ENCODE measurements at regions not wholly inside any gene's neighbourhood (a gene's known extent, or its start where the extent isn't known, plus 50 kb on each side); places are given as distances from the start of the nearest gene placed in this dataset.

GRCh38 chr2:64718250-64718885, 64.7 kb upstream of the SERTAD2 start:
- TF ChIP-seq CTCF (IDR thresholded peaks at IDR 0.05; ENCODE audit: extremely low read depth, insufficient read depth, missing control alignments), result no peak
- in situ Hi-C loops (cut with MboI; ENCODE audit: low pct_unique_long_range_greater_than_20kb, low sequenced_read_pairs, unreplicated experiment), result no loop called here
- DNase-seq (ENCODE audit: low spot score), result no peak

GRCh38 chr2:64720535-64721319, 67.0 kb upstream of the SERTAD2 start:
- no peak for TF ChIP-seq CTCF (IDR thresholded peaks at IDR 0.05; ENCODE audit: extremely low read depth, insufficient read depth, missing control alignments)
- in situ Hi-C loops (cut with MboI; ENCODE audit: low pct_unique_long_range_greater_than_20kb, low sequenced_read_pairs, unreplicated experiment), result no loop called here
- DNase-seq (ENCODE audit: low spot score), result no peak

- TF ChIP-seq CTCF (IDR thresholded peaks at IDR 0.05; ENCODE audit: extremely low read depth, insufficient read depth, missing control alignments), result no peak
- in situ Hi-C loops (cut with MboI; ENCODE audit: low pct_unique_long_range_greater_than_20kb, low sequenced_read_pairs, unreplicated experiment), result no loop called here
- DNase-seq (ENCODE audit: low spot score), result no peak
Observed at GRCh38 chr2:64721320-64721623, 67.6 kb upstream of the SERTAD2 start.

GRCh38 chr2:64722291-64723044, 68.8 kb upstream of the SERTAD2 start:
- in situ Hi-C loops (cut with MboI; ENCODE audit: low pct_unique_long_range_greater_than_20kb, low sequenced_read_pairs, unreplicated experiment), result no loop called here
- TF ChIP-seq CTCF (IDR thresholded peaks at IDR 0.05; ENCODE audit: extremely low read depth, insufficient read depth, missing control alignments), result no peak
- DNase-seq (ENCODE audit: low spot score), result no peak

- in situ Hi-C loops (cut with MboI; ENCODE audit: low pct_unique_long_range_greater_than_20kb, low sequenced_read_pairs, unreplicated experiment), result no loop called here
- DNase-seq (ENCODE audit: low spot score), result peak; percentile 64
- no peak for TF ChIP-seq CTCF (IDR thresholded peaks at IDR 0.05; ENCODE audit: extremely low read depth, insufficient read depth, missing control alignments)
Observed at GRCh38 chr2:64727013-64727767, 73.5 kb upstream of the SERTAD2 start.

GRCh38 chr2:64727843-64728463, 74.2 kb upstream of the SERTAD2 start:
- no peak for DNase-seq (ENCODE audit: low spot score)
- TF ChIP-seq CTCF (IDR thresholded peaks at IDR 0.05; ENCODE audit: extremely low read depth, insufficient read depth, missing control alignments), result no peak
- in situ Hi-C loops (cut with MboI; ENCODE audit: low pct_unique_long_range_greater_than_20kb, low sequenced_read_pairs, unreplicated experiment), result no loop called here

Measured in GM13977 (cell line).